GM23338 (cell line): ENCODE measurements at regions not wholly inside any gene's neighbourhood (a gene's known extent, or its start where the extent isn't known, plus 50 kb on each side); places are given as distances from the start of the nearest gene placed in this dataset.

Source experiments
- CREB1 ChIP-seq: fragments of 250-450 bp; sonication (Bioruptor Pico); IDR thresholded peaks from 2 replicates; pipeline ENCODE4 v1.5.0; 2020; ENCODE audit warnings: low read depth, mild to moderate bottlenecking, moderate library complexity
- EZH2 ChIP-seq: fragments of 200-600 bp; sonication (generic); IDR thresholded peaks from one replicate; pipeline ENCODE4 v1.8.0; 2017; ENCODE audit warnings: antibody characterized with exemption, mild to moderate bottlenecking, low read depth; ENCODE audit not compliant: unreplicated experiment
- POLR2AphosphoS5 ChIP-seq: IDR thresholded peaks from 2 replicates; pipeline ENCODE4 v1.6.1; 2016; ENCODE audit warnings: antibody characterized with exemption, low read depth
- TF ChIP-seq, protein P1 (sequence below), 2 experiments: fragments of 200-600 bp in 1 of 2; sonication (generic) in 1 of 2; conservative IDR thresholded peaks; 2 replicates each; pipeline versions ENCODE4 v1.5.1 to v1.6.1; 2016 to 2017; ENCODE audit warnings: antibody characterized with exemption in 2 of 2, low read depth in 2 of 2, mild to moderate bottlenecking in 2 of 2, moderate library complexity in 1 of 2
- TF ChIP-seq, protein P2 (sequence below): IDR thresholded peaks from 2 replicates; pipeline ENCODE4 v1.6.1; 2016; ENCODE audit warnings: antibody characterized with exemption

DNA sequence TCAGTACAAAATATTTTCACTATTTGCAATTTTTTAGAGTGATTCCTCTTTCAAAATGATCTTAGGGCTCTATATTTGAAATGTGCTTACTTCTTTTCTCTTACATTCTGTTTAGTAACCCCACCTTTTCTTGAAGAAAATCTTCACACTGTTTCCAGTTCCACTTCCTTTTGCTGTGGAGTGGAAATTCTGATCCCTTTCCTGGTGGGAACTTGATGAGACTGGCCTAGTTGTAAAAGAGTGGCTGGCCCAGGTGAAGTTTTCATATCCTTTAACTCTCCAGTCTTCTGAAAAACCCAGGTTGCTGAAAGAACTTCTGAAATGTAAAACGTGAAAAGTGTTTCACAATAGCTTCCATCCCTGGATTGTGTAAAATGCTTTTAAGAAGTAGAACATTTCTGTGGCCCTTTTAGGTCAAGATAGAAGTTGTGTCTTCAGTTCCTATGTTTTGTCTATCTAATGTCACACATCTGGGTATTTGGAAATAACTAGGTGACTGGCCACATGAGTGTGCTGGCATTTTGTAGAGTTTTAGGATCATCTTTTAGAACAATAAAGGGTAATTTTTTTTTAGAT lies 84.8 kb upstream of the LRIG1 start:
- TF ChIP-seq EZH2 (no peak), POLR2AphosphoS5 (no peak), CREB1 (no peak)
- TF ChIP-seq, protein P1, sequence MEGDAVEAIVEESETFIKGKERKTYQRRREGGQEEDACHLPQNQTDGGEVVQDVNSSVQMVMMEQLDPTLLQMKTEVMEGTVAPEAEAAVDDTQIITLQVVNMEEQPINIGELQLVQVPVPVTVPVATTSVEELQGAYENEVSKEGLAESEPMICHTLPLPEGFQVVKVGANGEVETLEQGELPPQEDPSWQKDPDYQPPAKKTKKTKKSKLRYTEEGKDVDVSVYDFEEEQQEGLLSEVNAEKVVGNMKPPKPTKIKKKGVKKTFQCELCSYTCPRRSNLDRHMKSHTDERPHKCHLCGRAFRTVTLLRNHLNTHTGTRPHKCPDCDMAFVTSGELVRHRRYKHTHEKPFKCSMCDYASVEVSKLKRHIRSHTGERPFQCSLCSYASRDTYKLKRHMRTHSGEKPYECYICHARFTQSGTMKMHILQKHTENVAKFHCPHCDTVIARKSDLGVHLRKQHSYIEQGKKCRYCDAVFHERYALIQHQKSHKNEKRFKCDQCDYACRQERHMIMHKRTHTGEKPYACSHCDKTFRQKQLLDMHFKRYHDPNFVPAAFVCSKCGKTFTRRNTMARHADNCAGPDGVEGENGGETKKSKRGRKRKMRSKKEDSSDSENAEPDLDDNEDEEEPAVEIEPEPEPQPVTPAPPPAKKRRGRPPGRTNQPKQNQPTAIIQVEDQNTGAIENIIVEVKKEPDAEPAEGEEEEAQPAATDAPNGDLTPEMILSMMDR (conservative IDR thresholded peaks at IDR 0.05; ENCODE audit: low read depth in 2 of 2) = no peak
- TF ChIP-seq, protein P2, sequence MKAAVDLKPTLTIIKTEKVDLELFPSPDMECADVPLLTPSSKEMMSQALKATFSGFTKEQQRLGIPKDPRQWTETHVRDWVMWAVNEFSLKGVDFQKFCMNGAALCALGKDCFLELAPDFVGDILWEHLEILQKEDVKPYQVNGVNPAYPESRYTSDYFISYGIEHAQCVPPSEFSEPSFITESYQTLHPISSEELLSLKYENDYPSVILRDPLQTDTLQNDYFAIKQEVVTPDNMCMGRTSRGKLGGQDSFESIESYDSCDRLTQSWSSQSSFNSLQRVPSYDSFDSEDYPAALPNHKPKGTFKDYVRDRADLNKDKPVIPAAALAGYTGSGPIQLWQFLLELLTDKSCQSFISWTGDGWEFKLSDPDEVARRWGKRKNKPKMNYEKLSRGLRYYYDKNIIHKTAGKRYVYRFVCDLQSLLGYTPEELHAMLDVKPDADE = no peak
